Esophagus muscularis mucosa (tissue), 4 donors: ENCODE measurements at regions not wholly inside any gene's neighbourhood (a gene's known extent, or its start where the extent isn't known, plus 50 kb on each side); places are given as distances from the start of the nearest gene placed in this dataset.

Experiments
- DNase-seq: peaks from one replicate; pipeline ENCODE4 v3.0.0-alpha.2; 2017; ENCODE audit errors: extremely low spot score
- H3K27ac ChIP-seq, 4 donors: fragments of 200-600 bp; sonication (generic); replicated peaks in 1 of 4; 1 replicate in 3 of 4; 2 replicates in 1 of 4; pipeline ENCODE4 v1.5.1; 2016 to 2019; ENCODE audit warnings: mild to moderate bottlenecking in 1 of 4
- H3K27me3 ChIP-seq, 4 donors: fragments of 200-600 bp; sonication (generic); one replicate each; pipeline versions ENCODE4 v1.5.1 to v1.6.0; 2016 to 2019
- H3K36me3 ChIP-seq, 4 donors: fragments of 200-600 bp; sonication (generic); one replicate each; pipeline ENCODE4 v1.5.1; 2016 to 2019
- H3K4me1 ChIP-seq, 4 donors: fragments of 200-600 bp; sonication (generic); one replicate each; pipeline ENCODE4 v1.5.1; 2016 to 2019
- H3K4me3 ChIP-seq, 4 donors: fragments of 200-600 bp; sonication (generic); 1 replicate in 2 of 4; 2 replicates in 2 of 4; pipeline ENCODE4 v1.5.1; 2016 to 2019; ENCODE audit warnings: mild to moderate bottlenecking in 4 of 4, moderate library complexity in 1 of 4
- H3K9me3 ChIP-seq, 4 donors: fragments of 200-600 bp; sonication (generic); 1 replicate in 3 of 4; 2 replicates in 1 of 4; pipeline ENCODE4 v1.5.1; 2016 to 2019
- EP300 ChIP-seq: sonication (generic); formaldehyde crosslinking; IDR thresholded peaks from one replicate; pipeline ENCODE4 v1.6.1; 2017; ENCODE audit warnings: antibody characterized with exemption
- POLR2A ChIP-seq: fragments of 450-650 bp; IDR thresholded peaks from one replicate; pipeline ENCODE4 v1.6.1; 2017; ENCODE audit warnings: antibody characterized with exemption, moderate library complexity, mild to moderate bottlenecking, low read depth
- POLR2AphosphoS5 ChIP-seq, 2 donors: sonication (generic); formaldehyde crosslinking; IDR thresholded peaks; one replicate each; pipeline ENCODE4 v1.6.1; 2017; ENCODE audit warnings: antibody characterized with exemption in 2 of 2
- WGBS: methylation state at CpG from one replicate; pipeline ENCODE4 v1.1.5; 2018; 5-methylcytosine and 5-hydroxymethylcytosine counted together
- intact Hi-C: fragments of 100-400 bp; cut with DNase I; formaldehyde crosslinking; loops from one replicate; pipeline ENCODE4 v1.15.1; 2023
- TF ChIP-seq, protein P1 (sequence below), 3 experiments: fragments of 200-600 bp in 2 of 3; fragments of 450-650 bp in 1 of 3; sonication (generic) in 2 of 3; IDR thresholded peaks; one replicate each; pipeline ENCODE4 v1.5.1; 2017 to 2019; ENCODE audit warnings: antibody characterized with exemption in 3 of 3, mild to moderate bottlenecking in 2 of 3, moderate library complexity in 1 of 3

DNA sequence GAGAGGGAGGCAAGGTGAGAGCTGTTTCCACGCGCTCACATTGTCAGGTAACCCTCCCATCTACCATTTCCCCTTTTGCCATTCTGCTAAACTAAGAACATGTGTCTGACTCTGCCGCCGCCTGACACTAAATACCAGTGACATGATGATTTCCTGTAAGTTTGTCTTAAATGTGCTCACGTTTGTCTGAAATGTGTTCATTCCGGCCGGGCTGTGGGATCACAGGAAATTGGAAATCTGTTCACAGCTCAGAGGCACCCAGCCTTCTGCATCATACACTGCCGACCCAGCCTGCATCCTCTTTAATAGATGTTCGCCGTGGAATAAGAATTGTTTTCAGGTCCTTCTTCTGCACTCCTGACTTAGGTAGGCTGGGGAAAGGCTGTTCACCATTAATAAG is 336.2 kb upstream of the PPARGC1A start:
- Histone ChIP-seq H3K4me3 (no peak overlapping the region), H3K27ac (no peak overlapping the region), H3K4me1 (no peaks in the 10 kb centered on the region), H3K27me3 (no peaks in the 10 kb centered on the region), H3K9me3 (no peaks in the 10 kb centered on the region), H3K36me3 (no peaks in the 10 kb centered on the region)
- TF ChIP-seq POLR2A (no peak), POLR2AphosphoS5 (IDR thresholded peaks at IDR 0.05) (no peak), EP300 (no peak)
- TF ChIP-seq, protein P1, sequence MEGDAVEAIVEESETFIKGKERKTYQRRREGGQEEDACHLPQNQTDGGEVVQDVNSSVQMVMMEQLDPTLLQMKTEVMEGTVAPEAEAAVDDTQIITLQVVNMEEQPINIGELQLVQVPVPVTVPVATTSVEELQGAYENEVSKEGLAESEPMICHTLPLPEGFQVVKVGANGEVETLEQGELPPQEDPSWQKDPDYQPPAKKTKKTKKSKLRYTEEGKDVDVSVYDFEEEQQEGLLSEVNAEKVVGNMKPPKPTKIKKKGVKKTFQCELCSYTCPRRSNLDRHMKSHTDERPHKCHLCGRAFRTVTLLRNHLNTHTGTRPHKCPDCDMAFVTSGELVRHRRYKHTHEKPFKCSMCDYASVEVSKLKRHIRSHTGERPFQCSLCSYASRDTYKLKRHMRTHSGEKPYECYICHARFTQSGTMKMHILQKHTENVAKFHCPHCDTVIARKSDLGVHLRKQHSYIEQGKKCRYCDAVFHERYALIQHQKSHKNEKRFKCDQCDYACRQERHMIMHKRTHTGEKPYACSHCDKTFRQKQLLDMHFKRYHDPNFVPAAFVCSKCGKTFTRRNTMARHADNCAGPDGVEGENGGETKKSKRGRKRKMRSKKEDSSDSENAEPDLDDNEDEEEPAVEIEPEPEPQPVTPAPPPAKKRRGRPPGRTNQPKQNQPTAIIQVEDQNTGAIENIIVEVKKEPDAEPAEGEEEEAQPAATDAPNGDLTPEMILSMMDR (IDR thresholded peaks at IDR 0.05), result no peak
- intact Hi-C loops, result no loop called here
- DNase-seq, result no peak
- WGBS, result 55% methylated on average over 10 of the region's 10 CpGs

DNA sequence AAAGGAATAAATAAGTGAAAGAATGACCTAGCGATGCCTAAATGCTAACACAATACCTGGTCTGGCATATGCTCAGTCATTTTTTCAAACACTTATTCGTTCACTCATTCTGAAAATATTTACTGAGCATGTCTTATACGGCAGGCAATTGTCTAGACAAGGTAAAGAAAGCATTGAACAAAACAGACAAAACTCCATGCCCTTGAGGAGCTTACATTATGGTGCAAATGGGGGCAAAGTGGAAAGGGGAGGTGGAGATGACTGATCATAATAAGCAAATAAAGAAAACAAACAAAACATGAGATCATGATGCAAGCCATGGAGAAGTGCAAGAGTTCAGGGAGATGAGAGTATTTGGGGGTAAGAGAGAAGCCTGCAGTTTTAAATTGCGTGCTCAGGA is 334.6 kb upstream of the PPARGC1A start:
- Histone ChIP-seq H3K27me3 (no peaks in the 10 kb centered on the region), H3K36me3 (no peaks in the 10 kb centered on the region), H3K4me1 (no peaks in the 10 kb centered on the region), H3K27ac (no peak overlapping the region), H3K9me3 (no peaks in the 10 kb centered on the region), H3K4me3 (no peak overlapping the region)
- 94% methylated on average over 4 of the region's 4 CpGs for WGBS
- intact Hi-C loops, result no loop called here
- no peak for TF ChIP-seq POLR2A
- no peak for TF ChIP-seq POLR2AphosphoS5 (IDR thresholded peaks at IDR 0.05)
- TF ChIP-seq, protein P1 (IDR thresholded peaks at IDR 0.05), result no peak
- TF ChIP-seq EP300, result no peak
- DNase-seq, result no peak

DNA sequence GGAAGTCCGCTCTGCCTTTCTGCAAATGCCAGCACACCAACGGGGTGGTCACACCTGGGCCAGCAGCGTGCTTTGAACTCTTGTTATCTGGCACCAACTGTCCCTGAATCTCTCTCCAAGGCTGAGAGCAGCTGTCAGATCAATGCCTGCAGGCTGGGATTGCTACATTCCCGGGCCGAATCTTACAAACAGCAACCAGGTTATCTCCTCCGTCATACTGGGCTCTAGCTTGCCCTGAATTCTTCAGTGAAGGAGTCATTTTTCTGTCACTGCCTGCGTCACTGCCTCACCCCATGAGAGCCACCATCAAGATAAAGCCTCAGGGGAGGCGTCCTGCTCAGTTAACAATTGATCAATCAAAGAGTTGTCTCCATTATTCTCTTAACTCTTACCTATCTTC is 329.4 kb upstream of the PPARGC1A start:
- DNase-seq, result no peak
- H3K9me3 ChIP-seq, result no peaks in the 10 kb centered on the region
- WGBS, result 82% methylated on average over 8 of the region's 8 CpGs
- H3K36me3 ChIP-seq, result no peaks in the 10 kb centered on the region
- intact Hi-C loops, result no loop called here
- H3K27me3 ChIP-seq, result no peaks in the 10 kb centered on the region
- TF ChIP-seq EP300 (no peak), POLR2AphosphoS5 (IDR thresholded peaks at IDR 0.05) (no peak)
- TF ChIP-seq, protein P1 (IDR thresholded peaks at IDR 0.05), result no peak
- H3K27ac ChIP-seq, result no peak overlapping the region
- no peak overlapping the region for H3K4me3 ChIP-seq
- H3K4me1 ChIP-seq, result no peaks in the 10 kb centered on the region

DNA sequence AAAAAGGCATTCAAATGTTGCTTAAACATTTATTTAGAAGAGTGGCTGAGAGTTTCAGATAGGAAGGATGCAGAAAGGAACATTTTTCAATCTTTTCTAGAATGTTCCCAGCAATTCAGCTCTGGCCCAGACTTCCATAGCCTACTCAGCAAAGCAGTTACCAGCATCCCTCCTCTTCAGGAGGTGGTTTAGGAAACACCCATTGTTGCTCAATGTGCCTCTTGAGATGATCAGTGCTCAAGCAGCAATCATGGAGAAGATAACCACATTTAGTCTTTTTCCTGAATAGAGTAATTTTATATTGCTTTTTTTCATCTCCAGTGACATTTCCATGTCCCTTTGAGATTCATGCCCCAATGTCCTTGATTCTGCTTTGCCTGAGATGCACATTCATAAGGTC is 328.7 kb upstream of the PPARGC1A start:
- TF ChIP-seq EP300 (no peak), POLR2A (no peak)
- intact Hi-C loops, result no loop called here
- H3K27ac ChIP-seq, result no peak overlapping the region
- H3K27me3 ChIP-seq, result no peaks in the 10 kb centered on the region
- DNase-seq, result no peak
- no peaks in the 10 kb centered on the region for H3K36me3 ChIP-seq
- H3K9me3 ChIP-seq, result no peaks in the 10 kb centered on the region
- no peaks in the 10 kb centered on the region for H3K4me1 ChIP-seq
- H3K4me3 ChIP-seq, result no peak overlapping the region

GRCh38 chr4:24214796-24215195 is 324.9 kb upstream of the PPARGC1A start:
- Histone ChIP-seq H3K27me3 (no peaks in the 10 kb centered on the region), H3K36me3 (no peaks in the 10 kb centered on the region), H3K4me1 (no peaks in the 10 kb centered on the region), H3K27ac (no peak overlapping the region), H3K9me3 (no peaks in the 10 kb centered on the region), H3K4me3 (no peak overlapping the region)
- TF ChIP-seq, protein P1 (IDR thresholded peaks at IDR 0.05), result no peak
- TF ChIP-seq POLR2AphosphoS5 (IDR thresholded peaks at IDR 0.05), result no peak
- no peak for TF ChIP-seq POLR2A
- no peak for TF ChIP-seq EP300
- intact Hi-C loops, result no loop called here
- DNase-seq, result no peak
- 82% methylated on average over 3 of the region's 3 CpGs for WGBS
